Inflammatory macrophage (primary cell): ENCODE measurements at regions not wholly inside any gene's neighbourhood (a gene's known extent, or its start where the extent isn't known, plus 50 kb on each side); places are given as distances from the start of the nearest gene placed in this dataset.

Experiments
- DNase-seq, 2 donors: peaks; one replicate each; pipeline ENCODE4 v3.0.0-alpha.2; 2020 to 2022

DNA sequence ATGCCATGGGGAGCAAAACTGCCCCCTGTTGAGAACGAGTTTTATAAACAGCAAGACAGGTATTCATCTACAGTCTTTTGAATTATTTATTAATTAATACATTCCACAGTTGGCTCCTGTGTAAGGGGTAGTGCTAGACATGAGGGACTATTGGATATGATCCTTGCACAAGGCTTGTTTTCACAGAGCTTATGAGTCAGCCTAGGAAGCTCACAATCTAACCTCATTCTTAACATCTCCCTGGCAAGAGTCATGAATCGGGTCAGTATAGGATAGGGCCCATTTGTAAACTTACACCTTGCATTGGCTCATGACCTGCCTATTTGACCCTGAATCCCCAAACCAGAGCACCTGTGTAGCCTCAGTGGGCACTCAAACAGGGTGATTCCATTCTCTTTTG lies 209.1 kb upstream of the HCCS start:
- DNase-seq = no peak

DNA sequence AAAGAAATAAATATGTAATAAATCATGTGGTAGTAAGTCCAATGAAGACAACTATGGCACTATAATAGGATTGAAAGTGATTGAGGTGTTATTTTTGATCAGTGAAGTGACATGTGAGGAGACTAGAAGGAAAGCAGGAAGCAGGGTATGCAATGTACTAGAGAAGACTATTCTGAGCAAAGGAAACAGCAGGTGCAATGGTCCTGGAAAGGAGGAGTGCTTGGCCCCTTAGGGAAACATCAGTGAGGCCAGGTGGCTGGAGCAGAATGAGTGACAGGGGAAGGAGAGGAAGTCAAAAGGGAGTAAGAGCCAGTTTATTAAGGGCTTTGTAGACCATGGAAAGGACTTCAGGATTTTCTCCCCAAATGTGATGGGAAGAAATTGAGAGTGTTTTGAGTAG lies 207.6 kb upstream of the HCCS start:
- no peak for DNase-seq

DNA sequence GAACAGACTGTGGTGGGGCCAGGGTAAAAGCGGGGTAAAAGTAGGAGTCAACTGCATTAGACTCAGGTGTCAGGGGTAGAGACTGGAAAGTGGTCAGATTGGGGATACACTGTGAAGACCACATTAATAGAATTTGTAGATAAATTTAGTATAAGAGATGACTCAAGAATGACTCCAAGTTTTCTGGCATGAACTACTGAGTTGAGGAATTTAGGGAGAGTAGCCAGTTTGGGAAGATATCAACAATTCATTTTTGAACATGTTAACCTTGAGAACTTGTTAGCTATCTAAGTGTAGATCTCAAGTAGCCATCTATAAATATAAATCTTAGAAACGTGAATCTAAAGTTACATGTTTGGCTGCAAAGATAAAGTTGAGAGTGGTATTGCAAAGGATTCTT lies 206.9 kb upstream of the HCCS start:
- no peak for DNase-seq

DNA sequence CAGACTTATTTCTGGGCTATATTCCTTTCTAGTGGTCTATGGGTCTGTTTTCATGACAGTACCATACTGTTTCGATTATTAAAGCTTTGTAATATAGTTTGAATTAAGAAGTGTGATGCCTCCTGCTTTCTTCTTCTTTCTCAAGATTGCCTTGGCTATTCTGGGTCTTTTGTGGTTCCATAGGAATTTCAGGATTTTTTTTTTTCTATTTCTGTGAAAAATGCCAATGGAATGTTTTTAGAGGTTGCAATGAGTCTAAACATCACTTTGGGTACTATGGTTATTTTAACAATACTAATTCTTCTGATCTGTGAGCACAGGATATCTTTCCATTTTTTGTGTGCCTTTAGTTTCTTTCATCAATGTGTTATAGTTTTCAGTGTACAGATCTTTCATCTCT lies 204.3 kb upstream of the HCCS start:
- no peak for DNase-seq

DNA sequence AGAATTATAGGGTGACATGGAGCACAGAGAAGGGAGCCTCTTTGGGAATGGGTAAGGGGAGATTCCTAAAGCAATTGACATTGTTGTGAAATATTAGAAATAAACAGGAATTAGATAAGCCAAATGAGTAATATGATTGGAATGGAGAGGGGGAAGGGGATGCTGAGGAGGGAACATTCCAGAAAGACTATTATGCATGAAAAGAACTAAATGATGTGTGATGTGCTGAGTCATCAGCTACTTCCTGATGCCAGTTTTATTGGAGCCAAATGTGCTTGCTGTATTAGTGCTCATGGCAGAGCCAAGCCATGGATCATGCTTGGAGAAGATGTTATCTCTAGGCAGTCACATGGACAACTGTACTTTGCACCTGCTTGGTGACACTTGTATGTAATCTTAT lies 189.0 kb upstream of the HCCS start:
- DNase-seq = no peak

DNA sequence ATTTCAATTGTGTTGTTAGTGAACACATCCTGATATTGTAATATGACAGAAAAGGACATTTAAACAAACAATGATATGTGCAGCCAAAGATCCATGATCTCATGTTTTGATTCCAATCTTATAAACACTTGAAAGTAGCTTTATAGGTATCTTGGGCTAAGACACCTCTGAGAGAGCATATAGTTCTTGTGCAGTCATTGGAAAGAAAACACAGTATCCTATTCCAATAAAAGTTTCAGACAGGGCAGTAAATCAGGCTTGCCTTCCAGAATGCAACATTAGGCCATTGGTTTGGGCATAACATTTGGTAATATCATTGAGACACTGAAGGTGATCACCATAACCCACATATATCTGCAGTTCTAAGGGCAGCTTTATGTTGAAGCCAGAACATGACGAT lies 188.3 kb upstream of the HCCS start:
- DNase-seq = no peak

DNA sequence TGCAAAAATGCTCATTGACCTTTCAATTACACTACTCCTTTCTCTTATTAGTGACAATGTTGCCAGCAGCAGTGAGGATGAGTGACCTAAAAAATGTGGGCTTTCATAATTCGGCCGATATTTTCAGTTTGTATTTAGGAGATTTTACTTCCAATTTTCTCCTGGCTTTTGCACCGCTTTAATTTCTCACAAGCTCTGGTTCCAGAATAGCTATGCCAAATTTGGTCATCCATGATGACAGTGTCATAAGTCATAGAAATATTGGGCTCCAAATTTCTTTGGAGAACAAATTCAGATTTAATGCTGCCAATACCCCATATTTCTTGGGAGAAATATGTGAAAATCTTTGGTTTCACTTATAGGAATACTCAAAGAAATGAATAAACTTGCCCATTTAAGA lies 187.7 kb upstream of the HCCS start:
- no peak for DNase-seq

DNA sequence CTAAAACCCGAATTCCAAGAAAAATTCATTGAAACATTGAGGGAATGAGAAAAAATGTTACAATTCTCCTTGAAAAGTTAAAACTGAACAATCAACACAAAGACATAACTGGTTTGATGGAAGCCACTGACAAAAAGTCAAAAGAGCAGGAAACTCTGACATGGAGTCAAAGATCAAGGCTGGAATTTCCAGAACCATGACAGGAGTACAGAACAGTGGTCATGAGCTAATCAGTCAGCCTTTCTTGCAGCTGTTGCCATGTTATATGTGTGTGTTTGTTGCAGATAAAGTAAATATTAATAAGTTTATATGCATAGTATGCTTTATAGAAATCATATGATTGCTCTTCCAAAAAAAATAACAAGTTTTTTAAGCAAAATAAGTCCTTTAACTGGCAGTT lies 184.7 kb upstream of the HCCS start:
- no peak for DNase-seq

DNA sequence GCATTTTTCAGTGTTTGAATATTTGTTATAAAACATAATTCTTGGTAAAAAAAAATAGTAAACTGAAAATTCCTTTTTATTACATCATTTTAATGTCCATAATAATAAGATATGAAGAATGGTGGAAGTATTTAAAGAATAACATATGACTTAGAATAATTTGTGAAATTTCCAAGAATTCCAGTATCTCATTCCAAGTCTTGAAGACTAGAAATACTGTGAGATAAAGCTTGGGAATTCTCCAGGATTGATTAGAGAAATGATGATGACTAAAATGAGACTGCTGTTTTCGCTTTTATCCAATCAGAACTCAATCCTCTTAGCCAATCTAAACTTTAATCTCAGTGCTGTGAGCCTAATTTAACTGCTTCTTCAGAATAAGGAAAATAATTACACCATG lies 184.2 kb upstream of the HCCS start:
- DNase-seq = no peak

DNA sequence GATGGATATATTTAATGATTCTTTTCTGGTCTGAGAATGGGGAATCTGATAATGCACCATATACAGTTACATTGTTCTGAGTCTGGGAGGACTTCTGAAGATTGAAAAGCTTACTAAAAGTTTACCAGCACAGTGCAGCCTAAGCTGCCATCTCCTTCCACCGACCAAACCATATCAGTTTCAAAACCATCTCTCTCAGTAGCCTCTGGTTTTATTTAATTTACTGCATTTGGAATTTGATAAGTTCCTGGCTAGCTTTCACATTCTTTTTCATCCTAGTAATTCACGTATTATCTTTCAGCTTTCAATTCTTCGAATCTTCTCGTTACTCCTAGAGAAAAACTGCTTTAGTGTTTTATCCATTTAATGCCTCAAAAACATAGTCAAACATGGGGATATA lies 181.4 kb upstream of the HCCS start:
- no peak for DNase-seq

DNA sequence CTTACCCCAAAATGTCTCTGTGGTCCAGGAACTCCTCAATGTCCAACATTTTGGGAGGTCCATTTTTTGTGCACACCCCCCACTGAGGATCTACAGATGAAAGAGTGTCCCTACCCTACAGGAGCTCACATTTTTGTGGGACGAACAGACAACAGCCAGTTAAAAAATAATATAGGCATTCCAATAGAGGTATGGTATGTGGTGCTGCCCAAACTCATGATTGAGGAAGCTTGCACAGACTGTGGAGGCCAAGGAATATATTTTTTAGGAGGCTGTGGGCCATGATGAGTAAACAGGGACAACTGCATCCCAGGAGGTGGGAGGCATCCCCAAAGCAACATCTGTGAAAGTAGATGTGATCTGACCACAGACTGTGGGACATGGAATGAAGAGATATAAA lies 181.0 kb upstream of the HCCS start:
- DNase-seq = no peak

DNA sequence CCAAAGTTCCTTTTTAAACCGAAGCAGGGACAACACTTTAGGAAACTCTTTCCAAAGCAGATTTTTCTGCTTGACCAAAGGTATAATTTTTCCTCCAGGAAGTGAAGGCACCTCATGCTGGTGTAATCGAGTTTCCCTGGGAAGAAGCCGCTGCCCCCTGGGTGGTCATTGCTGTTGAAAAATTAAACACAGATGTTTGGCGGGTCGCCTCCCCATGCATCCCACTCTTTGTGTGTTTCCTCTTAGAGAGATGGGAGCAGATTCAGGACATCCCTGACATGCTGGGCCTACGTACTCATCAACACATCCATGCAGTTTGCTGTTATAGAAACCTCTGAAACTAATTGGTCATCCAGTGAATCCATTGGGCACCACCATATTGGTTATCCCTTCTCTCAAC lies 179.2 kb upstream of the HCCS start:
- DNase-seq = no peak

DNA sequence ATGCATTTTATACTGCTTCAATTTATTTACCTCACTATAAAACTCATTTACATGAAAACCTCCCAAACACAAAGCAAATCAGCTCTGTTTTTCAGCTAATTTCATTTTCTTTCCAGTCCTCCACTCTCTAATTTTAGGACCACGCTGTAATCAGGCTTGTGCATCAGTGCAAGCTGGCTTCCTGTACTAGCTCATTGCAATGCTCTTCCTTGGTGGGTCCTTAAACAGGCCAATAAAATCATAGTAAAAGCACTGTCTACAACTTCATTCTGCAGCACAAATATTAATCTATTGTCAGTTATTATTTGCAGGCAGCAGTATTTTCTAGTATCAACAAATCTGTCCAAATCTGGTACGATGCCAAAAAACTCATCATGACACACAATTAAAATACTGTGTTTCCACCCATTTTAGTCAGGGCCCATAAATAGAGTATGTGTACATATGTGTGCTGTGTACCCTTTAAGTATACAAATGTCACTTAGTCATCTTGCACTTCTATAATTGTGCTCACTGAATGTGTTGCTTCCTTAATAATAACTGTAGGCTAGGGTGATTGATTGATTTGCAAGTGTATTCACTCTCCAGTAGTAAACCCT lies 178.2 kb upstream of the HCCS start:
- no peak for DNase-seq

DNA sequence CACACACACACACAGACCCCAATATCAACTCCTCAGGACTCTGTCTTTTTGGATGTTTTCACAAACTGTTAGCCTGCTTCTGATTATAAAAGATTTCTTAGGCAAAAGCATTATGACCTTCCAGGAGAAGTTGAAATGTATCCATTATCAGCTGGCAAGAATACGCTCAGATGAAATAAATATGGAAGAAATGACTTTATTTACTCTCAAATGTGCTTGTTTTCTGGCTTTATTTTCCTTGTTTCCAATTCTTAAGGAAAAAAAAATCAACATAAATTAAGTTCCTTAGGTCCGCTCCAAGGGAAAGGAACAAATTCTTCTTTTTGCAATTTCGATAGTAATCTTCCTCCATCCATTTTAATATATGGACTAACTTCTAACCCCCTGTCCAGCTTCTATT lies 175.6 kb upstream of the HCCS start:
- no peak for DNase-seq

DNA sequence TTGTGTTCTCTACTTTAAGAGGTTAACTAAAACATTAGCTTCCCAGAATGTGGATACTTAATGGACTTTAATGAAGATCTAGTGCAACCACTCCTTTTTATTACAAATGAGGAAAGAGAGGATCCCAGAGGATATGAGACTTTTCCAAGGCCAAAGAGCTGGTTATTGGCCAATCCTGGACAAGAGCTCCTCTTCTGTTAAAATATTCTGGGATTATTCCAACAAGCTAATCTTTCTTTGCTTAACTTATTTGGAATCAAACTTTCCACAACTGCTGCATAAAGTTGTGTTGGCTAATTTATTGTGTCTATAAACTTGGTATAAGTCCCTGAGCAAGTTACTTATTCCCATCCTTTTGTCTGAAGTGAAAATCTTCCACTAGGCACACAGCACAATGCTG lies 174.2 kb upstream of the HCCS start:
- no peak for DNase-seq

DNA sequence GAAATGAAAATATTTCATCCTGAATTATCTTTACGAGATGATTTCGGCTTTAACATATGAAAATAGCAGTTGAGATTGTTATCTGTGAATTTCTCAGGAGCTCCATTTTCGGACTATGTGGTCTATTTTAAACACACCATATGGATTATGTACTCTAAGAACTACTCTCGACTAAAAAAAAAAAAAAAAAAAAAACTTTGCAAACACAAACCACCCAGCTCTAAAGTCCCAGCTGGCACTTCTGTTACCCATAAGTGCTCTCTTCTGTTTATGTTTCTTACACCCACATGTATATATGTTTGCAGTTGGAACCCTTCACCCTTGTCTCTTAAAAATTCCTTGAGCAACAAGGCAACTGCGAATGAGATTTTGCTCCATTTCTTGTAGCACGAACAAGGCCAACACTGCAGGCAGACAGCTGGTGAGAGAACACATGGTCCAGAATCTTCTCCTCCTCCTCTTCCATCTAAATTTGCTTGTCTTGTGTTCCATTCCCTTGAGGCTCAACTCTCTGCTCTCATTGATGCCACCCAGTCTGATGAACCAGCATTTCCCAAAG lies 172.7 kb upstream of the HCCS start:
- DNase-seq = no peak

DNA sequence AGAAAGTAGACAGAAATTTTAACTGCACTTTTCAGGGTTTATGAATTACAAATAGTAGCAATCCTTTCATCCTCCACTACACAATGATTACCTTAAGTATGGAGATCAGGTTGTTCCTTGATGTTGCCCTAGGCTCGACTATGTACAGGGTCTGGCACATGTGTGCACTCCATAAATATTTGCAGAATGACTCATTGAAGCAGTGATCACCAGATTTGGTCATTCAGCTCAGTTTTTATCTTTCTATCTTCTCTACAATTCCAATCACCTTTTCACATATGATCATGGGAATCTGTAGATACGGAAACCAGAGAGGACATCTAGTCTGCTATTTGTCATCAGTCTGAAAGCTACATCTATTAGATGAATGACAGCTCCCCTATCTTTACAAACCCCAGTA lies 171.7 kb upstream of the HCCS start:
- DNase-seq = no peak

DNA sequence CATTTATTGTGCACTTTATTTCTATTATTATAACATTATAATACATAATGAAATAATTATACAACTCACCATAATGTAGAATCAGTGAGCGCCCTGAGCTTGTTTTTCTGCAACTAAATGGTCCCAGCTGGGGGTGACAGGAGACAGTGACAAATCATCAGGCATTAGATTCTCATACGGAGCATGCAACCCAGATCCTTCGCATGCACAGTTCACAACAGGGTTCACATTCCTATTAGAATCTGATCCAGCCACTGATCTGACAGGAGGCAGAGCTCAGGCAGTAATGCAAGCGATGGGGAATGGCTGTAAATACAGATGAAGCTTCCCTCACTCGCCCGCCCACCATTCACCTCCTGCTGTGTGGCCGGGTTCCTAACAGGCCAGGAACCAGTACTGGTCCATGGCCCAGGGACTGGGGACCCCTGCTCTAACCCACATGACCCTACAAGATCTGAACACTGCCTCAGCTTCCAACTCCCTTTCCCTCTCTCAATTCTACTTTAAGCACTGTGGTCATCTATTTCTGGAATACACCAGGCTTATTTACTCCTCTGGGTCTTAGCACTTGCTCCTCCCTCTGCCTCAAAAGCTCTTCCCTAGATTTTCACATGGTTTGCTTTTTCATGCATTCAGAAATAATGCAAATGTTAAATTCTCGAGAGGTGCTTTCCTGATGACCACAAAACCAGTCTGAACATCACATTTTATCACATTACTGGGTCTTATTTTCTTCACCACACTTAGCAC lies 166.8 kb upstream of the HCCS start:
- DNase-seq = no peak

DNA sequence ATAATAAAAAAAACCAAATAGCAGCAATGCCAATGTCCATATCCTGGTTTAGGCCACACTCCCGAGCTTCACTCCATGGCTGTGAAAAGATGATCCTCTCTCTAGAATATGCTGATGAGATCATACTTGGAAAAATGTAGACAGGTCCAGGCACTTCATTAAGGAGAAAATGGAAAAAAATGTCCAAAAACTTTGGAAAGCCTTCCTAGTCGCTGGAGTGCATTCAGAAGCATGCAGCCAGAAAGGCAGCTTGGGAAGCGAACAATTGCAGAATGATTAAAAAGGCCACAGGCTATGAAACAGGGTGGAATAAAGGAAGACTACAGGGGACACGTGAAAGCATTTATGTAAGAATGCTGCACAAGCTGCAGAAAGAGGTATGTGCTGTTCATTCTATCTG lies 165.6 kb upstream of the HCCS start:
- DNase-seq = no peak

DNA sequence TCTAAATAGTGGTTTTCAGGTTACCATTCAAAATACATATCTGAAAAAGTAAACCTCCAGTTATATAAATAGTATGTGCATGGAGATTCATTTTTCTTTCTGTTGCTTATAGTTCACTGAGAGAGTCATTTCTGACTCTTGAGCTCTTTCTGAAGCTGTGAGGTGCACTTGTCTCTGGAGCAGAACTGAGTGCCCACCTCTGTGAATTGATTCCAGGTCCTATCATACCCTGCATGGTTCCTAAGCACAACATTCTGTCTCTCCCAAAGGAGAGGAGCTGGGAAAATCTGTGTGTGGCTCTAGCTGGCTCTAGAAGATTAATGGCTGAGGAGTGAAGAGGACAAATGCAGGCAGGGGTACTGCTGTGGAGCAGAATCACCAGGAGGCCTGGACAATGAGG lies 161.6 kb upstream of the HCCS start:
- DNase-seq = no peak

DNA sequence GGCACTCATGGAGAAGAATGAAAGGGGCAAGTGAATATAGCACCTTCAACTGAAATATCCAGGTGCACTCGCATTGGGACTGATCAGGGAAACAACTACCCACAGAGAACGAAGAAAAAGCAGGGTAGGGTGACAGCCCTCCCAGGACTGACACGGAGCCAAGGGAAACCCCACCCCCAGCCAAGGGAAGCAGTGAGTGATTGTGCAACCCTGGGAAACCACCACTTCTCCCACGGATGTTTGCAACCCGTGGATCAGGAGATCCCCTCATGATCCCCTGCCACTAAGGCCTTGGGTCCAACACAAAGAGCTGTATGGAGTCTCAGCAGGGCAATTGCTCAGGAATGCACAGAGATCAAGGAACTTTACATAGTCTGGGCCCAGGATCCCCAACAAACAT lies 158.5 kb upstream of the HCCS start:
- DNase-seq = no peak

DNA sequence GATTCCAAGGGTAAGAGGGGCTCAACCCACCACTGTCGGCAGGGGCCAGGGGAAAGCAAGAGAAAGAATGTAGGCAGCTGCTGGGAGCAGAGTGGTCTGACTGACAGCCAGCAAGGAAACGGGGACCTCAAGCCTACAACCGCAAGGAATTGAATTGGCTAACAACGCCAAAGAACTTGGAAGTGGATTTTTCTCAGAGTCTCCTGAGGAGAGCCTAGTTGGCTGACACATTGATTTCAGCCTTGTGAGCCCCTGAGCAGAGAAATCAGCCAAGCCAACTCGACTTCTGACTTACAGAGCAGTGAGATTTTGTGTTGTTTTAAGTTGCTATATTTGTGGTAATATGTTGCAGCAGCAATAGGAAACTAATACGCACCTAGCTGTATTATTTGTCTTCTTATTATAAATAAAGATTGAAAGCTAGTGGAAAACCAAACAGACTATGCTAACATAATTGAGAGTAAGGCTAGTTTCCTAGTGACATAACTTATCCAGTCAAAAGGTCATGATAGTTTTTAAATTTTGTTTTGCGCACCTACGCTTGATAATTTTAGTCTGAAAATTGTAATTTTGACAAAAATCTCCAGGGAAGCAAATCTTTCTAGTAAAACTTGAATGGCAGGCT lies 145.8 kb upstream of the HCCS start:
- DNase-seq = no peak

DNA sequence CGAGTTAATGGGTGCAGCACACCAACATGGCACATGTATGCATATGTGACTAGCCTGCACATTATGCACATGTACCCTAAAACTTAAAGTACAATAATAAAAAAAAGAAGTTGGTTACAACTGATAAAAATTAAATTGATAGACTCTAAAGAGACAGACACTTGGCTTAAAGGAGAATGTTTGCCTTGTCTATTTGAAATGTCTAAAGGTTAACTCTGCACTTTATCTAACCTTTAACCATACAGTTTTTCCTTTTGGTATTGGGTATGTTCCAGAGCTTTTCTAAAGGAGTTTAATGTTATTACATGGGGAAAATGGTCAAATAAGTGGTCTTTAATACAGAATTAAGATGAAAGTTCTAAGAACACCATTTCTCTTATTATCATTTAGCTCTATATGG lies 145.1 kb upstream of the HCCS start:
- DNase-seq = no peak

DNA sequence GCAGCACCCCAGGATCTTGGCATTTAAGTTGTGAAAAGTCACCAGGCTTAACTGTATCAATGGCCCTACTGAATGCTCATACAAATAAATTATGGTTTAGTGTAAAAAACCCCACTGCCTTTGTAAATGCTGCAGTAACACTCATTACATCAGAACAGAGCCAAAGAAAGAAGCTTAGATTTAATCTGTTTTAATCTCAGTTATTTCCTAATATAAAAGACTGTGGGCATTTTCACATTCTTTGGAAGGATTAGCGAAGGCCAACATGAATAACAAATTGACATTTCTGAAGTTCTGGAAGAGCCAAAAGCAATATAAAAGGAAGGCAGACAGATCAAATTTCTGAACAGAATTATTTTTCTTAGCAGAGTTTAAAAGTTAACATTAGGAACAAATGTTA lies 140.0 kb upstream of the HCCS start:
- DNase-seq = no peak
